GM12872 (cell line): ENCODE measurements at regions not wholly inside any gene's neighbourhood (a gene's known extent, or its start where the extent isn't known, plus 50 kb on each side); places are given as distances from the start of the nearest gene placed in this dataset.

ENCODE experiments used
- TF ChIP-seq, protein P1 (sequence below): IDR thresholded peaks from 3 replicates; pipeline ENCODE4 v1.5.1; 2011; ENCODE audit warnings: low read depth, mild to moderate bottlenecking, low read length, moderate library complexity; ENCODE audit not compliant: insufficient read depth

DNA sequence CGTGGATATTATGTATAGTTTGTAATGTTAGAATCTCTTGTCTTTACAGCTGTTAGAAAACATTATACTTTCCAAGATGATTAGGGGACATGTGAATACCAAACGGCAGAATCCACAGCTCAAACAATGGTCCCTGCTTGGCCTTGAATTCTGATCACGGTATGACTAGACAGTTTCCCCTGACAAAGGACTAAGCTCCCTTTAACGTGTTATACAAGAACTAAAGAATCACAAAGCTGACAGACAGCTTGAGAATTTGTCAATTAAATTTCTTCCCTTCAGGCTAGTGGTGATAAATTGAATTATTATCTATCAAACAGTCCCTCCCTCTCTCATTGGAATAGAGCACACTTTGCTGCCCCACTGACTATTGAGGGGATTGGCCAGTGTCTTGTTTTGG lies 359.2 kb upstream of the ID2 start:
- TF ChIP-seq, protein P1, sequence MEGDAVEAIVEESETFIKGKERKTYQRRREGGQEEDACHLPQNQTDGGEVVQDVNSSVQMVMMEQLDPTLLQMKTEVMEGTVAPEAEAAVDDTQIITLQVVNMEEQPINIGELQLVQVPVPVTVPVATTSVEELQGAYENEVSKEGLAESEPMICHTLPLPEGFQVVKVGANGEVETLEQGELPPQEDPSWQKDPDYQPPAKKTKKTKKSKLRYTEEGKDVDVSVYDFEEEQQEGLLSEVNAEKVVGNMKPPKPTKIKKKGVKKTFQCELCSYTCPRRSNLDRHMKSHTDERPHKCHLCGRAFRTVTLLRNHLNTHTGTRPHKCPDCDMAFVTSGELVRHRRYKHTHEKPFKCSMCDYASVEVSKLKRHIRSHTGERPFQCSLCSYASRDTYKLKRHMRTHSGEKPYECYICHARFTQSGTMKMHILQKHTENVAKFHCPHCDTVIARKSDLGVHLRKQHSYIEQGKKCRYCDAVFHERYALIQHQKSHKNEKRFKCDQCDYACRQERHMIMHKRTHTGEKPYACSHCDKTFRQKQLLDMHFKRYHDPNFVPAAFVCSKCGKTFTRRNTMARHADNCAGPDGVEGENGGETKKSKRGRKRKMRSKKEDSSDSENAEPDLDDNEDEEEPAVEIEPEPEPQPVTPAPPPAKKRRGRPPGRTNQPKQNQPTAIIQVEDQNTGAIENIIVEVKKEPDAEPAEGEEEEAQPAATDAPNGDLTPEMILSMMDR = no peak

DNA sequence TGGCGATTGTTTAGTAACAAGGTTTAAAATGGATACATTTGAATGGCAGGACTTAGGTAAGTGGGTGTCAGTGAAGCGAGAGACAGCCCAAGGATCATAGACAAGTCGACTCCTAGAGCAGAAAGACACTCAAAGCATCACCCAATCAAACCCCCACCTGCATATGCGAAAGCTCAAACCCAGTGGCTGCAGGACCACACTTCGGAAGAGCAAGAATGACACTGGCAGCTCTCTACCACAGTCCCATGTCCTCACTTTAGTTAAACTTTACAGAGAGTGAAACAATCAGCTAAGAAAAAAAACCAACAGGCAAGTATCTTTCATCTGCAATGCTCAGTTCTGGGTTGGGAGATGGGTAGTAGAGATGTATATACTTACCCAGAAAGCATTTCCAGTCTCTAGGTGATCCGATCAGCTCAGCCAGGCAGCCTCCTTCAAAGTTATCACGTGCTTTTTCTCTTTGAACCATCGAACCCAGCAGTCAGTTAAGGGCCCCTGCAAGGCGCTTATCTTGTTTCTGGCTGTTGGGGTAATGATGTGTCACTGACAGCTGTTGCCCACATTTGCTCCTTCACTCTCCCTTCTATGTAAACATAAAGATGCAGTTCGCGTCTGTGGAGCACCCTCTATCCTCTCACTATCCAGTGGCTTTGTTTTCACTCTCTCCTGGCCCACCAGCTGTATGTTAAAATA lies 357.5 kb upstream of the ID2 start:
- TF ChIP-seq, protein P1 = no peak

DNA sequence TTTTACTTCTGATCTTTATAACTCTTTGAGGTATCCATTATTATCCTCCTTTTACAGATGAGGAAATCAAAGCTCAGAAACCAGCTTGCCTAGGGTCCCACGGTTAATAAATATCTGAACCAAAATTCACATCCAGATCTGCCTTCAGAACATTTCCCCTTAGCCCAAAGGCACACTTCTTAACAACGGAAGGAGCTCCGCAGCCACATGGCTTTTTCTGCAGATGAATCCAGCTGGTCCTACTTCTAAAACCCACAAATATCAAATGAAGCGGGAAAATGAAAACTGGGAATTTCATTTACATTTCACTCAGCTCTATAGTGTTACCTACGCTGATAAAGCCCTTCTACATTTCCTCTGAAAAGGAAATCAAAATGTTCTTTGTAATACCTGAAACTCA lies 357.0 kb upstream of the ID2 start:
- TF ChIP-seq, protein P1 = no peak

DNA sequence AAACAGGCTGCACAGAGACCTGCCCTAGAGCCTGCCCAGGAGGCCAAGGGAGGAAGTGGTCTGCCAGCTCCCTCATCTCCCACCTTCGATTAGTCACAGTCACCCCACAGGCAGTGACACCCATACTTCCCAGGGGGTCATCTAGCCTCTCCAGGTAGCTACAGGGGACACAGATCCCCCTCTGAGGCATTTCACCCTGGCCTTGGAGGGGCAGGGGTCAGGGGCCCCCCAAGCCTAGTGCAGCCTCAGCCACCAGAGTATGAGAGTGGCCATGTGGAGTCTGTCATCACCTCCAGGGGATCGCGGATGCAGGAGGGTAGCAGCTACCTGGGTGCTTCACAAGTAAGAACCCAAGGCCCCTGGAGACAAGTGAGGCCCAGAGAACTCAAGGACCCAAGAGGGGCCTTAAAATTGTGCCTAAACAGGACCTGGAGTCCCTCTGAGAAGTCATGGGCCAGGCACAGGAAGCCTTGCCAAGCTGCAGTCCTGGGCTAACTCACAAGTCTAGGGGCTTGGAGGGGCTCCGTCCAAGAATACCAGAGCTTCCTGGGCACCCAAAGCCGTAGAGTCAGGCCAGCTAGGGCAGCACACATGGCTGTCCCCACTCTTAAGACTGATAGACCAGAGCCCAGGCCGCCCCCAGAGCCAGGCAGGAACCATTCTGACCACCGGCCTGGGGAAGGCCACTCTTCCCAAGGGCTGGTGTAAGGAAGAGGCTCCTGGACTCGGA lies 354.3 kb upstream of the ID2 start:
- TF ChIP-seq, protein P1 = no peak

DNA sequence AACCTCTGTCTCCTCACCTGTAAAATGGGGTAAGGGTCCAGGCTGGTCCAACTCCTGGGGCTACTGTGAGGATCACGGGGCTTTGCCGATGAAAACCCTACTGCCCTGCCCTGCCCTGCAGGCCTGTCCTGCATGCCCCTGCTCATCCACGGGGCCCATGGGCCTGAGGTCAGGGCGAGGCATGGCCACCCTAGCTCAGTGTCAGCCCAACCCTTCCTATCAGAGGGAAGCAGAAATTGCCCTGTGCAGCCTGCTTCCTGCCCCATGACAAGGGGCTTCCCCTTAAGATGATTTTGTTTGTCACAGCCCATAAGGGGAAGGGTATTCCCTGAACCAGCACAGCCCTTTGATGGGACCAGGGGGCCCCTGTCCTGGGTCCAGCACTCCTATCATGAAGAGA lies 353.6 kb upstream of the ID2 start:
- TF ChIP-seq, protein P1 = no peak

DNA sequence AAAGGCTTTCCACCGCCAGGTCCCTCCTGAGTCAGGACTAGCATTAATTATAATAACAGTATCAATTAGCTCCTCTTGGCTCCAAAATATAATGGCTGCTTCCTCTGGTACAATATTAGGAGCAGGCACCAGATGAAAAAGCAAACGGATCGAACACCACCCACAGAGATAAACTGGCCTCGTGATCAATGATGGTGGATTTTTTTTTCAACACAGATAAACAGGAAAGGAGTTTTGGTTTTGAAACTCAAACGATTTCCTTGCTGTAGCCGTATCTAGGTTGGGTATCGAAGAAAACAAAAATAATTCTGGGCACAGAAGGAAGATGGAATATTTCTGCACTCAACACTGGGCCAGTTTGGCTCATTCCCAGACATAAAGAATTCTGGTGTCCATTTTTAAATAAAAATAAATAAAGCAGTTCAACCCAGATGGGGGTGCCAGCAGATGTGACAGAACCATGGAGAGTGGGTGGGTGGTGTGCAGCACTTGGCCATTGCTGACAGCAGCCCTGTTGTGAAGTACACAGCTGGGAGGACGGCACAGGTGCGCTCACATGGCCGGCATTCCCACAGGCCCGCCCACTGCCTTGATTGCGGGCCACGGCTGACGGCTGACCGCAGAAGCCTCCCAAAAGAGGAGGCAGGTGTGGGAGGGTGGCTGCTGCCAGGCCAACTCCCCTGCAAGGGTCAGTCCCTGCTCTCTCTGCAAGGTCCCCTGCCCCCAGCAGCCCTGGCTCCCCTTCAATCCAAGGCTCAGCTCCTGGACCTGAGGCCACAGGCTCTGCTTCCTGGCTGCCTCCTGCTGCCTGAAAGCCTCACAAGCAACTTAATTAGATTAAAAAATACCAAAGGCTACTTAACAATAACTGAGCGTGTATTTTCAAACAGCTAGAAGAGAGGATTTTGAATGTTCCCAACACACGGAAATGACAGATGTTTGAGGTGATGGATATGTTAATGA lies 351.9 kb upstream of the ID2 start:
- TF ChIP-seq, protein P1 = no peak

DNA sequence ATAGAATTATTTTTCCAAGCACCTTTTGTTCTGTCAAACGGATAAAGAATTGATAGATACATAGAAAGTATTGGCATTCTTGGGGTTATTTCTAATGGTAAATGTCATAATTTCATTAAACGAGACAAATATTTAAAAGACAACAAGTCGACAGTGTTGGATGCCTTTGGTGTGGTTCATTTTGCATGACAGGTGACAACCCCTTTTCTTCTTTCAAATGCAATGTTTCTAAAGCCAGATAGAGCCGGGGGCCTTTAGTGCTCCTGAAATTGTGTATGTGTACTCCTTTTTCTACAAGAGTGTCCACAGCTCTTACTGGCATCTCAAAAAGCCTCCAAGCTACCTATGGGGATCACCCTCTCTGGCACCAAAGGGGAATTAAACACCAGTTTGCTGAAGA lies 350.8 kb upstream of the ID2 start:
- TF ChIP-seq, protein P1 = no peak
